H1 (cell line): ENCODE measurements at regions not wholly inside any gene's neighbourhood (a gene's known extent, or its start where the extent isn't known, plus 50 kb on each side); places are given as distances from the start of the nearest gene placed in this dataset.

Experiments used
- CTCF ChIA-PET: fragments of 300-600 bp; sonication (Branson Sonifier 250); formaldehyde crosslinking; loops from one replicate; lab custom pipeline; 2021; ENCODE audit not compliant: partially characterized antibody; lab: Charles Lee
- POLR2A ChIA-PET: fragments of 300-600 bp; sonication (Branson Sonifier 250); formaldehyde crosslinking; loops from one replicate; lab custom pipeline; 2021; ENCODE audit warnings: inconsistent platforms; ENCODE audit not compliant: partially characterized antibody; lab: Charles Lee
- DNase-seq, 2 experiments: peaks; one replicate each; pipeline versions ENCODE4 v3.0.0 to v3.0.0-alpha.2; 2010 to 2022; ENCODE audit warnings: low spot score in 2 of 2, low read depth in 1 of 2, mixed read lengths in 1 of 2
- FAIRE-seq: peaks from 2 replicates; lab custom pipeline; 2011; peaks lifted over from hg19 to GRCh38; lab: Jason Lieb, UNC
- H2AFZ ChIP-seq: 2 replicates; pipeline ENCODE4 v1.8.1; 2012; ENCODE audit warnings: low read length, inconsistent platforms
- H2AK5ac ChIP-seq: 2 replicates; pipeline ENCODE4 v1.6.1; 2013; ENCODE audit warnings: low read depth, low read length
- H2BK120ac ChIP-seq: replicated peaks from 2 replicates; pipeline ENCODE3; 2013; ENCODE audit warnings: low read depth, low read length, inconsistent platforms
- H2BK12ac ChIP-seq: 2 replicates; pipeline ENCODE4 v1.6.1; 2013; ENCODE audit warnings: low read depth, low read length
- H2BK15ac ChIP-seq: 2 replicates; pipeline ENCODE4 v1.6.1; 2013; ENCODE audit warnings: low read length
- H2BK20ac ChIP-seq: 2 replicates; pipeline ENCODE4 v1.6.1; 2013; ENCODE audit warnings: low read length
- H2BK5ac ChIP-seq: 2 replicates; pipeline ENCODE4 v1.6.1; 2013; ENCODE audit warnings: low read depth, low read length
- H3K14ac ChIP-seq: 2 replicates; pipeline ENCODE4 v1.6.1; 2013; ENCODE audit warnings: inconsistent platforms; ENCODE audit not compliant: insufficient read length
- H3K18ac ChIP-seq: 2 replicates; pipeline ENCODE4 v1.6.1; 2013; ENCODE audit warnings: low read length; ENCODE audit errors: extremely low read depth
- H3K23ac ChIP-seq: 2 replicates; pipeline ENCODE4 v1.6.1; 2013; ENCODE audit warnings: inconsistent platforms; ENCODE audit not compliant: insufficient read length
- H3K23me2 ChIP-seq: 2 replicates; pipeline ENCODE4 v1.6.1; 2013; ENCODE audit warnings: low read depth, low read length
- H3K27ac ChIP-seq: 2 replicates; pipeline ENCODE4 v1.6.1; 2011; ENCODE audit warnings: low read depth, low read length, inconsistent platforms
- H3K27me3 ChIP-seq, 4 experiments: replicated peaks in 1 of 4; 1 replicate in 1 of 4; 2 replicates in 3 of 4; pipeline versions ENCODE4 v1.6.1 to v1.8.1; 2011 to 2013; ENCODE audit warnings: low read length in 3 of 4, mild to moderate bottlenecking in 3 of 4, inconsistent platforms in 2 of 4, mixed read lengths in 2 of 4, moderate library complexity in 1 of 4; ENCODE audit not compliant: control insufficient read depth in 3 of 4, insufficient read depth in 3 of 4; ENCODE audit errors: extremely low read depth in 1 of 4
- H3K36me3 ChIP-seq, 4 experiments: 2 replicates each; pipeline versions ENCODE4 v1.6.1 to v1.8.1; 2011 to 2013; ENCODE audit warnings: mild to moderate bottlenecking in 4 of 4, low read length in 3 of 4, moderate library complexity in 2 of 4, control low read depth in 1 of 4, inconsistent platforms in 1 of 4; ENCODE audit not compliant: insufficient read depth in 4 of 4, control insufficient read depth in 2 of 4
- H3K4ac ChIP-seq: replicated peaks from 2 replicates; pipeline ENCODE3; 2013; ENCODE audit warnings: low read length, low read depth, mixed read lengths, inconsistent platforms; ENCODE audit not compliant: insufficient read length
- H3K4me1 ChIP-seq, 4 experiments: replicated peaks in 1 of 4; 1 replicate in 1 of 4; 2 replicates in 3 of 4; pipeline versions ENCODE4 v1.6.1 to v1.8.1; 2011 to 2013; ENCODE audit warnings: low read length in 3 of 4, inconsistent platforms in 2 of 4, mixed read lengths in 1 of 4; ENCODE audit not compliant: insufficient read depth in 4 of 4, control insufficient read depth in 3 of 4
- H3K4me2 ChIP-seq, 2 experiments: 2 replicates each; pipeline versions ENCODE4 v1.6.1 to v1.8.1; 2011 to 2013; ENCODE audit warnings: low read depth in 2 of 2, low read length in 2 of 2, control low read depth in 1 of 2, inconsistent platforms in 1 of 2, mild to moderate bottlenecking in 1 of 2; ENCODE audit not compliant: insufficient read depth in 1 of 2
- H3K4me3 ChIP-seq, 4 experiments: fragments of 200-600, 300-600 bp in 1 of 4; sonication (generic), shearing (Covaris generic), sonication (Bioruptor Twin) in 1 of 4; 2 replicates each; pipeline versions ENCODE4 v1.5.1 to v1.8.1; 2011 to 2016; ENCODE audit warnings: low read length in 4 of 4, low read depth in 3 of 4, control low read depth in 2 of 4, inconsistent platforms in 2 of 4, mild to moderate bottlenecking in 2 of 4, mixed read lengths in 1 of 4, moderate library complexity in 1 of 4; ENCODE audit not compliant: insufficient read depth in 2 of 4; ENCODE audit errors: extremely low read depth in 1 of 4
- H3K56ac ChIP-seq: replicated peaks from 2 replicates; pipeline ENCODE3; 2013; ENCODE audit warnings: low read depth, mild to moderate bottlenecking, mixed read lengths, low read length, inconsistent platforms; ENCODE audit not compliant: insufficient read length
- H3K79me1 ChIP-seq: 2 replicates; pipeline ENCODE4 v1.6.1; 2013; ENCODE audit warnings: low read depth, low read length, control low read depth
- H3K79me2 ChIP-seq, 2 experiments: 2 replicates each; pipeline versions ENCODE4 v1.6.1 to v1.8.1; 2012 to 2013; ENCODE audit warnings: low read length in 2 of 2, mild to moderate bottlenecking in 2 of 2, inconsistent platforms in 1 of 2; ENCODE audit not compliant: insufficient read depth in 2 of 2, control insufficient read depth in 1 of 2
- H3K9ac ChIP-seq, 4 experiments: replicated peaks in 1 of 4; 1 replicate in 1 of 4; 2 replicates in 3 of 4; pipeline versions ENCODE4 v1.6.1 to v1.8.1; 2011 to 2013; ENCODE audit warnings: low read depth in 3 of 4, low read length in 3 of 4, control low read depth in 2 of 4, mild to moderate bottlenecking in 2 of 4, moderate library complexity in 2 of 4, inconsistent platforms in 1 of 4; ENCODE audit errors: extremely low read depth in 1 of 4
- H3K9me3 ChIP-seq, 2 experiments: 2 replicates each; pipeline versions ENCODE4 v1.6.1 to v1.8.1; 2012 to 2013; ENCODE audit warnings: mild to moderate bottlenecking in 2 of 2, moderate library complexity in 2 of 2, control low read depth in 1 of 2, inconsistent platforms in 1 of 2, low read depth in 1 of 2, low read length in 1 of 2, mixed read lengths in 1 of 2; ENCODE audit not compliant: insufficient read depth in 2 of 2
- H4K20me1 ChIP-seq, 2 experiments: replicated peaks in 1 of 2; 2 replicates each; pipeline versions ENCODE3 to v1.8.1; 2011 to 2013; ENCODE audit warnings: inconsistent platforms in 2 of 2, low read length in 2 of 2, mild to moderate bottlenecking in 1 of 2; ENCODE audit not compliant: insufficient read depth in 2 of 2, control insufficient read depth in 1 of 2
- H4K5ac ChIP-seq: 2 replicates; pipeline ENCODE4 v1.6.1; 2013; ENCODE audit warnings: low read length, low read depth, mixed read lengths, inconsistent platforms; ENCODE audit not compliant: insufficient read length
- H4K8ac ChIP-seq: 2 replicates; pipeline ENCODE4 v1.8.0; 2013; ENCODE audit warnings: mild to moderate bottlenecking, moderate library complexity, low read length, inconsistent platforms; ENCODE audit not compliant: insufficient read depth; ENCODE audit errors: extremely low read depth
- H4K91ac ChIP-seq: replicated peaks from 2 replicates; pipeline ENCODE3; 2013; ENCODE audit warnings: low read length, mixed read lengths, inconsistent platforms; ENCODE audit not compliant: insufficient read length
- ATF2 ChIP-seq: IDR thresholded peaks from 2 replicates; pipeline ENCODE4 v1.6.1; 2012; ENCODE audit warnings: low read length, inconsistent platforms
- CTBP2 ChIP-seq: IDR thresholded peaks from 2 replicates; pipeline ENCODE4 v1.7.0; 2011; ENCODE audit warnings: borderline replicate concordance, mild to moderate bottlenecking, moderate library complexity, mixed read lengths, low read length; ENCODE audit not compliant: insufficient read depth, insufficient read length
- JUN ChIP-seq: IDR thresholded peaks from 2 replicates; pipeline ENCODE4 v1.6.1; 2011; ENCODE audit warnings: low read depth, mild to moderate bottlenecking, improper control_type of control experiment, low read length
- NRF1 ChIP-seq: IDR thresholded peaks from 2 replicates; pipeline ENCODE4 v1.6.1; 2011; ENCODE audit warnings: mild to moderate bottlenecking, low read depth, low read length, improper control_type of control experiment
- RFX5 ChIP-seq: IDR thresholded peaks from 2 replicates; pipeline ENCODE4 v1.6.1; 2011; ENCODE audit warnings: low read depth, low read length, improper control_type of control experiment, borderline replicate concordance
- SIX5 ChIP-seq: IDR thresholded peaks from 2 replicates; pipeline ENCODE4 v1.6.1; 2011; ENCODE audit warnings: mild to moderate bottlenecking, low read depth, low read length
- TAF7 ChIP-seq: optimal IDR thresholded peaks from 2 replicates; pipeline ENCODE3; 2011; ENCODE audit warnings: low read depth, mild to moderate bottlenecking, inconsistent platforms, low read length, moderate library complexity, borderline replicate concordance
- TEAD4 ChIP-seq: IDR thresholded peaks from 2 replicates; pipeline ENCODE4 v1.6.1; 2012; ENCODE audit warnings: low read depth, low read length, inconsistent platforms, mixed read lengths
- YY1 ChIP-seq: IDR thresholded peaks from 2 replicates; pipeline ENCODE4 v1.6.1; 2011; ENCODE audit warnings: low read depth, mild to moderate bottlenecking, low read length
- ZNF274 ChIP-seq: IDR thresholded peaks from 2 replicates; pipeline ENCODE4 v1.7.0; 2012; ENCODE audit warnings: low read length, borderline replicate concordance; ENCODE audit errors: extremely low read depth
- WGBS, 2 experiments: shearing (Covaris generic) in 1 of 2; methylation state at CpG; one replicate each; pipeline versions ENCODE4 v1.1.6 to v1.1.7; 2013 to 2015; ENCODE audit warnings: low lambda C conversion rate in 2 of 2, mixed read lengths in 2 of 2, inconsistent platforms in 1 of 2, low coverage in 1 of 2, missing lambda C conversion rate in 1 of 2; ENCODE audit not compliant: insufficient replicate concordance in 2 of 2, insufficient coverage in 1 of 2, insufficient read length in 1 of 2; ENCODE audit errors: extremely low coverage in 1 of 2, missing lambda C conversion rate in 1 of 2; 5-methylcytosine and 5-hydroxymethylcytosine counted together

DNA sequence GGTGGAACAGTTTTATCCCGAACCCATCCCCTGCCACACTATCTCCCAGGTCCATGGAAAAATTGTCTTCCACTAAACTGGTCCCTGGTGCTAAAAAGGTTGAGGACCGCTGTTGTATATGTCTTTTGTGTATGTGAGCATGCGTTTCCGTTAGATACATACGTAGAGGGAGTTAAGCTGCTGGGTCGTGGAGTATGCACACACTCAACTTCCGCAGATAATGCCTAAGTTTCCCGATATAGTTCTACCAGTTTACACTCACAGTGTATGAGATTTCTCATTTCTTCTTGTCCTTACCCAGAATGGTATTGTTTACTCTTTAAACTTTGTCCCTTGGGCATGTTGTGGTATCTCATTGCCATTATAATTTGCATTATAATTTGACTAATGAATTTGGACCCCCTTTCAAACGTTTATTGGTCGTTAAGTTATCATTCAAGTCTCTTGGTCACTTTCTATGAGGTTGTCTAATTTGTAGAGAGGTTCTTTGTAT lies 50.5 kb upstream of the SCAF8 start:
- no peak overlapping the region for H2BK15ac ChIP-seq
- no peak overlapping the region for H3K4me2 ChIP-seq
- no peak overlapping the region for H3K18ac ChIP-seq
- no peaks in the 10 kb centered on the region for H3K23me2 ChIP-seq
- H3K23ac ChIP-seq, result no peak overlapping the region
- H2BK12ac ChIP-seq, result no peak overlapping the region
- H2AFZ ChIP-seq, result no peak overlapping the region
- H4K20me1 ChIP-seq, result no peaks in the 10 kb centered on the region
- H4K8ac ChIP-seq, result no peak overlapping the region
- POLR2A ChIA-PET, result no interaction called here
- FAIRE-seq (no peak), DNase-seq (no peak)
- no peak overlapping the region for H3K27ac ChIP-seq
- CTCF ChIA-PET, result no interaction called here
- H2BK120ac ChIP-seq, result no peak overlapping the region
- H3K79me2 ChIP-seq, result no peaks in the 10 kb centered on the region
- no peaks in the 10 kb centered on the region for H3K27me3 ChIP-seq
- H3K79me1 ChIP-seq, result no peaks in the 10 kb centered on the region
- H3K9ac ChIP-seq, result no peak overlapping the region
- 81% methylated on average over 10 of the region's 10 CpGs; no CpG with 5 or more reads in 1 of the 2 experiments for WGBS, 2 experiments
- no peak overlapping the region for H3K14ac ChIP-seq
- no peaks in the 10 kb centered on the region for H3K4me1 ChIP-seq
- no peaks in the 10 kb centered on the region for H3K36me3 ChIP-seq
- peaks cover 3 to 8% of the 10 kb centered on the region in 2 experiments; a peak in 2 of 4 replicates for H3K9me3 ChIP-seq
- no peak overlapping the region for H3K56ac ChIP-seq
- no peak overlapping the region for H2AK5ac ChIP-seq
- no peak overlapping the region for H2BK20ac ChIP-seq
- no peak overlapping the region for H4K5ac ChIP-seq
- H2BK5ac ChIP-seq, result no peak overlapping the region
- no peak overlapping the region for H4K91ac ChIP-seq
- H3K4me3 ChIP-seq, result no peak overlapping the region
- no peak overlapping the region for H3K4ac ChIP-seq
- TF ChIP-seq NRF1 (no peak), SIX5 (no peak), TAF7 (no peak), CTBP2 (no peak), ZNF274 (no peak), RFX5 (no peak), ATF2 (no peak), YY1 (no peak), TEAD4 (no peak), JUN (no peak)
